Superior temporal gyrus (tissue), 1 donor: ENCODE measurements at regions not wholly inside any gene's neighbourhood (a gene's known extent, or its start where the extent isn't known, plus 50 kb on each side); places are given as distances from the start of the nearest gene placed in this dataset.
"Not testable (repeated sequence)": the region's sequence is repeated elsewhere in the genome, so short reads cannot be mapped to it uniquely, and the experiment has no call there.

Experiments used
- DNase-seq: peaks from one replicate; pipeline ENCODE4 v3.0.0-alpha.2; 2016; ENCODE audit errors: extremely low spot score

GRCh38 chr16:88265286-88265938, 117.3 kb upstream of the ZNF469 start:
- not testable (repeated sequence) for DNase-seq

- DNase-seq: not testable (repeated sequence)
Observed at GRCh38 chr16:88266036-88266435, 116.7 kb upstream of the ZNF469 start.

GRCh38 chr16:88266935-88267551, 115.7 kb upstream of the ZNF469 start:
- DNase-seq: not testable (repeated sequence)

- DNase-seq: not testable (repeated sequence)
Observed at GRCh38 chr16:88268186-88268970, 114.4 kb upstream of the ZNF469 start.

GRCh38 chr16:88270171-88270790, 112.5 kb upstream of the ZNF469 start:
- DNase-seq: not testable (repeated sequence)

GRCh38 chr16:88271296-88271695, 111.5 kb upstream of the ZNF469 start:
- not testable (repeated sequence) for DNase-seq

GRCh38 chr16:88271776-88272175, 111.0 kb upstream of the ZNF469 start:
- not testable (repeated sequence) for DNase-seq

GRCh38 chr16:88272437-88272836, 110.3 kb upstream of the ZNF469 start:
- DNase-seq: not testable (repeated sequence)

GRCh38 chr16:88274126-88274750, 108.5 kb upstream of the ZNF469 start:
- not testable (repeated sequence) for DNase-seq

GRCh38 chr16:88274847-88275246, 107.9 kb upstream of the ZNF469 start:
- DNase-seq: no peak

- DNase-seq: not testable (repeated sequence)
Observed at GRCh38 chr16:88275336-88276122, 107.2 kb upstream of the ZNF469 start.

GRCh38 chr16:88276123-88276588, 106.6 kb upstream of the ZNF469 start:
- DNase-seq: not testable (repeated sequence)

- no peak for DNase-seq
Observed at GRCh38 chr16:88276591-88276990, 106.2 kb upstream of the ZNF469 start.

- DNase-seq: no peak
Observed at GRCh38 chr16:88279998-88280397, 102.8 kb upstream of the ZNF469 start.

GRCh38 chr16:88281858-88282563, 100.7 kb upstream of the ZNF469 start:
- no peak for DNase-seq

GRCh38 chr16:88282564-88283395, 100.0 kb upstream of the ZNF469 start:
- DNase-seq: no peak

GRCh38 chr16:88283596-88283995, 99.2 kb upstream of the ZNF469 start:
- DNase-seq: no peak

- no peak for DNase-seq
Observed at GRCh38 chr16:88284101-88284500, 98.7 kb upstream of the ZNF469 start.
